ENCODE measurements at regions not wholly inside any gene's neighbourhood (a gene's known extent, or its start where the extent isn't known, plus 50 kb on each side); places are given as distances from the start of the nearest gene placed in this dataset.

- no peak for TF ChIP-seq TCF12 (IDR thresholded peaks at IDR 0.05; ENCODE audit: low read depth)
Measured at GRCh38 chr3:144815655-144816054, 844.0 kb downstream of the DIPK2A start.

GRCh38 chr3:144816323-144816722 lies 844.7 kb downstream of the DIPK2A start:
- TF ChIP-seq FOXM1 (IDR thresholded peaks at IDR 0.05; ENCODE audit: borderline replicate concordance, low read depth), result no peak
- no peak for TF ChIP-seq RAD21 (IDR thresholded peaks at IDR 0.05; ENCODE audit: low read depth)
- TF ChIP-seq CEBPB (IDR thresholded peaks at IDR 0.05), result no peak
- no peak for TF ChIP-seq REST (IDR thresholded peaks at IDR 0.05; ENCODE audit: low read depth)
- TF ChIP-seq CREB1 (IDR thresholded peaks at IDR 0.05; ENCODE audit: low read depth), result no peak
- TF ChIP-seq MAX (IDR thresholded peaks at IDR 0.05), result no peak
- TF ChIP-seq EP300 (IDR thresholded peaks at IDR 0.05; ENCODE audit: borderline replicate concordance), result no peak
- no peak for TF ChIP-seq USF1 (IDR thresholded peaks at IDR 0.05)
- TF ChIP-seq YY1 (IDR thresholded peaks at IDR 0.05; ENCODE audit: low read depth), result no peak
- no peak for TF ChIP-seq ZBTB7A (IDR thresholded peaks at IDR 0.05; ENCODE audit: low read depth)

GRCh38 chr3:144818973-144819372 lies 847.4 kb downstream of the DIPK2A start:
- TF ChIP-seq TAF1 (IDR thresholded peaks at IDR 0.05; ENCODE audit: low read depth) (no peak), CEBPB (IDR thresholded peaks at IDR 0.05) (no peak), USF1 (IDR thresholded peaks at IDR 0.05) (no peak), EP300 (IDR thresholded peaks at IDR 0.05; ENCODE audit: borderline replicate concordance) (no peak), NFIC (IDR thresholded peaks at IDR 0.05) (no peak), ZBTB7A (IDR thresholded peaks at IDR 0.05; ENCODE audit: low read depth) (no peak), TCF12 (IDR thresholded peaks at IDR 0.05; ENCODE audit: low read depth) (no peak), YY1 (IDR thresholded peaks at IDR 0.05; ENCODE audit: low read depth) (no peak), REST (IDR thresholded peaks at IDR 0.05; ENCODE audit: low read depth) (no peak), TEAD4 (IDR thresholded peaks at IDR 0.05) (no peak), FOXM1 (IDR thresholded peaks at IDR 0.05; ENCODE audit: borderline replicate concordance, low read depth) (no peak), RAD21 (IDR thresholded peaks at IDR 0.05; ENCODE audit: low read depth) (no peak), EGR1 (IDR thresholded peaks at IDR 0.05) (no peak), MAX (IDR thresholded peaks at IDR 0.05) (no peak), CREB1 (IDR thresholded peaks at IDR 0.05; ENCODE audit: low read depth) (no peak)

- no peak for TF ChIP-seq FOXM1 (IDR thresholded peaks at IDR 0.05; ENCODE audit: borderline replicate concordance, low read depth)
- TF ChIP-seq TAF1 (IDR thresholded peaks at IDR 0.05; ENCODE audit: low read depth), result no peak
- TF ChIP-seq YY1 (IDR thresholded peaks at IDR 0.05; ENCODE audit: low read depth), result no peak
- no peak for TF ChIP-seq TEAD4 (IDR thresholded peaks at IDR 0.05)
- TF ChIP-seq CREB1 (IDR thresholded peaks at IDR 0.05; ENCODE audit: low read depth), result no peak
- TF ChIP-seq EP300 (IDR thresholded peaks at IDR 0.05; ENCODE audit: borderline replicate concordance), result no peak
- TF ChIP-seq MAX (IDR thresholded peaks at IDR 0.05), result no peak
- TF ChIP-seq EGR1 (IDR thresholded peaks at IDR 0.05), result no peak
- TF ChIP-seq REST (IDR thresholded peaks at IDR 0.05; ENCODE audit: low read depth), result no peak
- no peak for TF ChIP-seq CEBPB (IDR thresholded peaks at IDR 0.05)
- no peak for TF ChIP-seq NFIC (IDR thresholded peaks at IDR 0.05)
- TF ChIP-seq ZBTB7A (IDR thresholded peaks at IDR 0.05; ENCODE audit: low read depth), result no peak
- TF ChIP-seq RAD21 (IDR thresholded peaks at IDR 0.05; ENCODE audit: low read depth), result no peak
- no peak for TF ChIP-seq TCF12 (IDR thresholded peaks at IDR 0.05; ENCODE audit: low read depth)
- no peak for TF ChIP-seq USF1 (IDR thresholded peaks at IDR 0.05)
Measured at GRCh38 chr3:144820726-144821125, 849.1 kb downstream of the DIPK2A start.
